Aorta (tissue), 5 donors: ENCODE measurements at regions not wholly inside any gene's neighbourhood (a gene's known extent, or its start where the extent isn't known, plus 50 kb on each side); places are given as distances from the start of the nearest gene placed in this dataset.

ENCODE experiments used
- ATAC-seq: fragments of 200-7000 bp; cut with Tn5 transposase; one replicate; pipeline ENCODE4 v1.9.1; 2022; ENCODE audit warnings: moderate library complexity; ENCODE audit not compliant: low FRiP score
- DNase-seq, 2 donors: peaks; one replicate each; pipeline ENCODE4 v3.0.0-alpha.2; 2020
- H3K27ac ChIP-seq, 2 donors: one replicate each; pipeline ENCODE4 v1.5.1; 2013; ENCODE audit warnings: low read length in 2 of 2, mild to moderate bottlenecking in 2 of 2, moderate library complexity in 2 of 2, control low read depth in 1 of 2, inconsistent platforms in 1 of 2, low read depth in 1 of 2
- H3K27me3 ChIP-seq, 2 donors: one replicate each; pipeline ENCODE4 v1.6.1; 2013; ENCODE audit warnings: control low read depth in 1 of 2, low read length in 1 of 2, mild to moderate bottlenecking in 1 of 2, moderate library complexity in 1 of 2; ENCODE audit not compliant: insufficient read depth in 2 of 2, control insufficient read depth in 1 of 2
- H3K36me3 ChIP-seq, 2 donors: one replicate each; pipeline ENCODE4 v1.6.1; 2013; ENCODE audit warnings: control low read depth in 1 of 2, low read length in 1 of 2, mild to moderate bottlenecking in 1 of 2; ENCODE audit not compliant: insufficient read depth in 2 of 2, control insufficient read depth in 1 of 2
- H3K4me1 ChIP-seq, 2 donors: one replicate each; pipeline ENCODE4 v1.6.1; 2013; ENCODE audit warnings: low read length in 2 of 2, control low read depth in 1 of 2, mild to moderate bottlenecking in 1 of 2, moderate library complexity in 1 of 2; ENCODE audit not compliant: insufficient read depth in 2 of 2, control insufficient read depth in 1 of 2
- H3K4me3 ChIP-seq, 2 donors: one replicate each; pipeline ENCODE4 v1.5.1; 2013; ENCODE audit warnings: low read length in 2 of 2, control low read depth in 1 of 2, mild to moderate bottlenecking in 1 of 2
- H3K9me3 ChIP-seq: one replicate; pipeline ENCODE4 v1.6.1; 2013; ENCODE audit warnings: mild to moderate bottlenecking, low read length; ENCODE audit not compliant: control insufficient read depth
- WGBS, 2 donors: extraction: QIAGEN DNeasy Blood & Tissue Kit; methylation state at CpG; one replicate each; pipeline ENCODE4 v1.1.7; 2013; 5-methylcytosine and 5-hydroxymethylcytosine counted together
- intact Hi-C, 2 donors: fragments of 100-400 bp; cut with DNase I; formaldehyde crosslinking; loops; one replicate each; pipeline versions ENCODE4 v1.14.2 to v1.15.0; 2022
- donor health status: healthy with polysubstance abuse.
- donor health status: Bipolar disorder and iron deficiency.
- donor health status: DM: no; HTN: no; CAD: no.
- donor health status: DM: no; HTN: no; CAD: no.
- donor health status: DM: yes; HTN: yes; CAD: no.

GRCh38 chr4:156538651-156539257 lies 432.8 kb downstream of the PDGFC start:
- no peak overlapping the region for H3K27ac ChIP-seq
- 86 to 94% methylated on average over 1 of the region's 1 CpG for WGBS, 2 donors
- ATAC-seq (no peak), DNase-seq (no peak)
- no peak overlapping the region for H3K4me3 ChIP-seq
- intact Hi-C loops = no loop called here
- peaks cover 0 to 2% of the 10 kb centered on the region in 2 donors for H3K4me1 ChIP-seq
- no peaks in the 10 kb centered on the region for H3K36me3 ChIP-seq
- no peaks in the 10 kb centered on the region for H3K27me3 ChIP-seq
- no peaks in the 10 kb centered on the region for H3K9me3 ChIP-seq

DNA sequence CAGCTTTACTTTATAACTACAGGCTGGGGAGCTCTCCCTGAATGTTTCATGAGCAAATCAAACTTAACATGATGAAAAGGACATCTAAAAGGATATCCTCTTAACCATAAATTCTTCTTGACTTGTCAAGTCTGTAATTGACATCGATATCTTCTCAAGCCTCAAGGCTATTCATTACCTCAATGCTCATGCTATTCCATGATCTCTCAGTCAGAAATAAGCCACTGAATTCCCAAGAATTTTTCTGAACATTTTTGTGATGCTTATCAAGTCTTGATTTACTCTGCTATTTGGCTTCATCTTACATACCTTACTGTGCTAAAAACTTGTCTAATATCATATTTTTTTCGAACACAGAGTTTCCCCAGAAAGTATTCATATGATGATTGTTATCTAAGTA lies 433.4 kb downstream of the PDGFC start:
- WGBS, 2 donors = 85 to 86% methylated on average over 2 of the region's 2 CpGs
- ATAC-seq (no peak), DNase-seq (no peak)
- Histone ChIP-seq H3K36me3 (no peaks in the 10 kb centered on the region), H3K4me1 (no peaks in the 10 kb centered on the region), H3K27ac (no peak overlapping the region), H3K27me3 (no peaks in the 10 kb centered on the region), H3K9me3 (no peaks in the 10 kb centered on the region), H3K4me3 (no peak overlapping the region)
- intact Hi-C loops = no loop called here

DNA sequence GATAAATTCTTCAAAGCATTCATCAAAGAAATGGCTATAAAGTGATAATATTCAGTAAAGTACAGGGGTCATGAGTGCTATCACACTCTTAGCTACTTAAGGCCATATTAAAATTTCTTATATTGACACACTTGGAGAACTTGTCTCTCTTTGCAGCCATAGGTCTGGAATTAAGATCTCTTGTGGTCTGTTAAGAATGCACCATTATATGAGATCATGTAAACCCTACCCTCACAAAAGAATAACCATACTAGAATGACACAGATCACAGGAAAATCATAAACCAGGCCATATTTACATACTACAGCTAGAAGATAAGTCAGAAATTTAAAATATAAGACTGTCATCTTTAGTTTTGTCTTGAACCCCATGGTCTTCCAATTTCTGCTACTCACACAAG lies 434.3 kb downstream of the PDGFC start:
- H3K4me3 ChIP-seq = no peak overlapping the region
- H3K27me3 ChIP-seq = no peaks in the 10 kb centered on the region
- no peaks in the 10 kb centered on the region for H3K36me3 ChIP-seq
- H3K9me3 ChIP-seq = no peaks in the 10 kb centered on the region
- ATAC-seq (no peak), DNase-seq (no peak)
- intact Hi-C loops = no loop called here
- no peak overlapping the region for H3K27ac ChIP-seq
- no peaks in the 10 kb centered on the region for H3K4me1 ChIP-seq

- intact Hi-C loops = no loop called here
- no peak for DNase-seq
- ATAC-seq = no peak
- no peak overlapping the region for H3K4me3 ChIP-seq
- H3K4me1 ChIP-seq = no peaks in the 10 kb centered on the region
- no peaks in the 10 kb centered on the region for H3K27me3 ChIP-seq
- H3K27ac ChIP-seq = no peak overlapping the region
- WGBS, 2 donors = 81 to 92% methylated on average over 1 of the region's 1 CpG
- H3K9me3 ChIP-seq = no peaks in the 10 kb centered on the region
- H3K36me3 ChIP-seq = no peaks in the 10 kb centered on the region
Observed at GRCh38 chr4:156536661-156537060, 434.9 kb downstream of the PDGFC start.

- Histone ChIP-seq H3K27me3 (no peaks in the 10 kb centered on the region), H3K9me3 (no peaks in the 10 kb centered on the region), H3K4me1 (no peaks in the 10 kb centered on the region), H3K36me3 (no peaks in the 10 kb centered on the region), H3K27ac (no peak overlapping the region), H3K4me3 (no peak overlapping the region)
- DNase-seq (no peak), ATAC-seq (no peak)
- intact Hi-C loops = no loop called here
- 96 to 99% methylated on average over 2 of the region's 2 CpGs for WGBS, 2 donors
Observed at GRCh38 chr4:156534205-156534604, 437.4 kb downstream of the PDGFC start.

DNA sequence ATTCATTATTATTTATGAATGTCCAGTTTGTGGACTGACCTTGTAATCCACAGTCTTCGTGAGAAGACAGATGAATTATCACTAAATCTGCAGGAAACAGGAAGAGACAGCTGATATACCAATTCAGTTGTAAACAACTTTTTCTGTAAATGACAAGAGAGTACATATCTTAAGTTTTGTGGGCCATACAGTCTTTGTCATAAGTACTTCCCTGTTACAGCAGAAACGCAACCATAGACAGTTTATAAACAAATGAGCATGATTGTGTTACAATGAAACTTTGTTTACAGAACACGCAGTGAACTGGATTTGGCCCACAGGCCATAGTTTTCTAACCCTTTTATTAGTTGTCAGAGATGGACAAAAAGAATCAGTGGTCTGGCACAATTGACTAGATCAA lies 443.4 kb downstream of the PDGFC start:
- no peaks in the 10 kb centered on the region for H3K9me3 ChIP-seq
- H3K27me3 ChIP-seq = no peaks in the 10 kb centered on the region
- H3K27ac ChIP-seq = no peak overlapping the region
- intact Hi-C loops = no loop called here
- H3K4me3 ChIP-seq = no peak overlapping the region
- H3K36me3 ChIP-seq = no peaks in the 10 kb centered on the region
- 90 to 92% methylated on average over 3 of the region's 3 CpGs for WGBS, 2 donors
- DNase-seq (no peak), ATAC-seq (no peak)
- no peaks in the 10 kb centered on the region for H3K4me1 ChIP-seq

GRCh38 chr4:156527237-156527993 lies 444.2 kb downstream of the PDGFC start:
- 95 to 97% methylated on average over 2 of the region's 2 CpGs for WGBS, 2 donors
- H3K36me3 ChIP-seq = no peaks in the 10 kb centered on the region
- no peak overlapping the region for H3K27ac ChIP-seq
- H3K27me3 ChIP-seq = no peaks in the 10 kb centered on the region
- H3K4me1 ChIP-seq = no peaks in the 10 kb centered on the region
- DNase-seq (no peak), ATAC-seq (no peak)
- H3K9me3 ChIP-seq = no peaks in the 10 kb centered on the region
- H3K4me3 ChIP-seq = no peak overlapping the region
- intact Hi-C loops = no loop called here

DNA sequence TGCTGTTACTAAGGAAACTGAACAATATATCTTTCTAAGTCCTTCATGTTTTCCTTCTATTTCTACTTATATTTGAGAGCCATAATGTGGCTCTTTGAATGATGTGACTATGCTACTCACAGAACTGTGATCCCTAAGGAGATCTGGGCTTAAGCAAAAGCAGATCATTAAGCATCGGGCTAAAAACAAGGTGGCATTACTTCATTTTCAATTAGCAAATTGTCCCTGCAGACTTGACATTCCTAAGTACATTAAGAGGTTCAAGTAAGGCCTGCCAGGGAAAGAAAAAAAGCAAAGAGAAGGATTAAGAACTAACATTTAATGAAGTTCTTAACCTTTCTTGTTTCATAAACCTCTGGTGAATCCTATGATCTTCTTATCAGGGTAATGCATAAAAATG lies 447.6 kb downstream of the PDGFC start:
- Histone ChIP-seq H3K36me3 (no peaks in the 10 kb centered on the region), H3K9me3 (no peaks in the 10 kb centered on the region), H3K27ac (no peak overlapping the region), H3K4me1 (no peaks in the 10 kb centered on the region), H3K4me3 (no peak overlapping the region), H3K27me3 (no peaks in the 10 kb centered on the region)
- WGBS, 2 donors = 78 to 84% methylated on average over 1 of the region's 1 CpG
- DNase-seq = no peak
- no peak for ATAC-seq
- intact Hi-C loops = no loop called here

GRCh38 chr4:156523492-156523891 lies 448.1 kb downstream of the PDGFC start:
- no peak for DNase-seq
- Histone ChIP-seq H3K27me3 (no peaks in the 10 kb centered on the region), H3K9me3 (no peaks in the 10 kb centered on the region), H3K36me3 (no peaks in the 10 kb centered on the region), H3K4me3 (no peak overlapping the region), H3K27ac (no peak overlapping the region), H3K4me1 (no peaks in the 10 kb centered on the region)
- ATAC-seq = no peak
- intact Hi-C loops = no loop called here
- 97% methylated on average over 3 of the region's 3 CpGs for WGBS, 2 donors
